RWPE2 (cell line): ENCODE measurements at regions not wholly inside any gene's neighbourhood (a gene's known extent, or its start where the extent isn't known, plus 50 kb on each side); places are given as distances from the start of the nearest gene placed in this dataset.

Source experiments
- ATAC-seq: fragments of 200-7000 bp; cut with Tn5 transposase; 3 replicates; pipeline ENCODE4 v1.9.1; 2021; ENCODE audit warnings: low read depth
- DNase-seq: peaks from one replicate; pipeline ENCODE4 v3.0.0-alpha.2; 2020; ENCODE audit warnings: low spot score
- H3K27ac ChIP-seq: fragments of 450-650 bp; 2 replicates; pipeline ENCODE4 v1.5.1; 2017; ENCODE audit warnings: mild to moderate bottlenecking; ENCODE audit not compliant: poor library complexity, severe bottlenecking
- H3K27me3 ChIP-seq: fragments of 250-450 bp; sonication (Bioruptor Pico); 2 replicates; pipeline ENCODE4 v1.5.1; 2021; ENCODE audit warnings: mild to moderate bottlenecking, moderate library complexity; ENCODE audit not compliant: insufficient read depth, poor library complexity, severe bottlenecking
- H3K36me3 ChIP-seq: fragments of 250-450 bp; sonication (Bioruptor Pico); 2 replicates; pipeline ENCODE4 v1.5.1; 2020; ENCODE audit warnings: low read depth, mild to moderate bottlenecking, moderate library complexity
- H3K4me1 ChIP-seq: fragments of 250-450 bp; sonication (Bioruptor Pico); 2 replicates; pipeline ENCODE4 v1.5.1; 2021; ENCODE audit warnings: mild to moderate bottlenecking, moderate library complexity; ENCODE audit not compliant: insufficient read depth, poor library complexity, severe bottlenecking
- H3K4me3 ChIP-seq: fragments of 250-450 bp; sonication (Bioruptor Pico); 2 replicates; pipeline ENCODE4 v1.5.1; 2021; ENCODE audit warnings: mild to moderate bottlenecking, moderate library complexity; ENCODE audit not compliant: severe bottlenecking
- H3K9me3 ChIP-seq: fragments of 250-450 bp; sonication (Bioruptor Pico); 2 replicates; pipeline ENCODE4 v1.5.1; 2021; ENCODE audit warnings: mild to moderate bottlenecking, moderate library complexity; ENCODE audit not compliant: severe bottlenecking
- CTCF ChIP-seq: fragments of 450-650 bp; IDR thresholded peaks from one replicate; pipeline ENCODE4 v1.5.1; 2017; ENCODE audit warnings: mild to moderate bottlenecking, moderate library complexity; ENCODE audit not compliant: poor library complexity, severe bottlenecking

DNA sequence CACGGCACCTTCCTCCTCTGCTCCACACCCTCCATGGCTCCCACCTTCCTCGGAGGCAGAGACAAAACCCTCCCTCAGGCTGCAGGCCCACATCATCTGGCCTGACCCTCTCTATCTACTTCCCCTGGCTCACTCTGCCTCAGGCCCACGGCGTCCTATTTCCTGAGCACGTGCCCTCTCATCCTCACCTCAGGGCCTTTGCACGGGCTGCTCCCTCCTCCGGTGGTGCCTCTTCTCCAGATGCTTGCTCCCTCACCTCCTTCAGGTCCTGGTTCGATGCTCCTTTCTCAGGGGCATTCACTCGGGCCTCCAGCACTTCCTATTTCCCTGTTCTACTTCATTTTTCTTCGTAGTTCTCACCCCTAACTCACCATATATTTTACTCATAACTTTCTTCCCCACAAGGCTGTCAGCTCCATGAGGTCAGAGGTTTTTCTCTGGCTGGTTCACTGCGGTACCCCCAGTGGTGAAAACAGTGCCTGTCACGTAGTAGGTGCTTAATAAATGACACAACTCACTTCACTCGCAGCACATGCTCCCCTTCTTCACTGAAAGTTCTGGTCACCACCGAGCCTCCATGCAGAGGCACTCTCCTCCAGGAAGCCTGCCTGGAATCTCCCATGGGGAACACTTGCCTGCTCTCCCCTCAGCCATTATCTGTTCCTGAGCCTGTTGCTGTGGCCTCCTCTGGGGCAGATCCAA lies 130.7 kb downstream of the WNT7A start:
- ATAC-seq, result no peak
- TF ChIP-seq CTCF, result no peak
- Histone ChIP-seq H3K4me3 (no peak overlapping the region), H3K36me3 (no peaks in the 10 kb centered on the region), H3K27me3 (no peaks in the 10 kb centered on the region), H3K27ac (no peak overlapping the region), H3K4me1 (no peaks in the 10 kb centered on the region), H3K9me3 (no peaks in the 10 kb centered on the region)
- no peak for DNase-seq

- TF ChIP-seq CTCF, result no peak
- Histone ChIP-seq H3K27ac (no peak overlapping the region), H3K27me3 (no peaks in the 10 kb centered on the region), H3K4me1 (no peaks in the 10 kb centered on the region), H3K9me3 (no peaks in the 10 kb centered on the region), H3K4me3 (no peak overlapping the region), H3K36me3 (no peaks in the 10 kb centered on the region)
- DNase-seq (no peak), ATAC-seq (no peak)
These were observed 131.5 kb downstream of the WNT7A start for GRCh38 chr3:13748276-13748879.

GRCh38 chr3:13747627-13748026 lies 132.2 kb downstream of the WNT7A start:
- no peaks in the 10 kb centered on the region for H3K9me3 ChIP-seq
- TF ChIP-seq CTCF, result no peak
- ATAC-seq (no peak), DNase-seq (no peak)
- no peaks in the 10 kb centered on the region for H3K4me1 ChIP-seq
- H3K27ac ChIP-seq, result no peak overlapping the region
- H3K36me3 ChIP-seq, result no peaks in the 10 kb centered on the region
- H3K27me3 ChIP-seq, result no peaks in the 10 kb centered on the region
- H3K4me3 ChIP-seq, result no peak overlapping the region

DNA sequence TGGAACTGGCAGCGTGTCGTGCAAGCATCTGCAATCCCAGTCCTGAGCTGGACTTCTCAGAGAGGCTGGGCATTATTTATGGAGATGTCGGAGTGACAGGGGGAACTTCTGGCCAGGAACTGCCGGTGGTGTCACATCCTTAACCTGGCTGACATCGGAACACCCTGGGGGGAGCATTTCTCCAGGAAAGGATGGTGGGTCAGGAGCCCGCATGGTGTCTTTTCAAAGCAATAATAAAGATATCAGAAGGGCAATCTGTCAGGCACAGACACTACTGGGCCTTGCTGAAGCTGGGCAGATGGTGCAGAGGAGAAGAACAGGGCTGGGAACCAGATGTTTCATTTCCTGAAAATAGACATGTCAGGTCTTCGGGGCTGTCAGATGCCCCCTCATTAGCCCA lies 133.5 kb downstream of the WNT7A start:
- no peak overlapping the region for H3K4me3 ChIP-seq
- no peak for DNase-seq
- no peaks in the 10 kb centered on the region for H3K27me3 ChIP-seq
- H3K36me3 ChIP-seq, result no peaks in the 10 kb centered on the region
- no peaks in the 10 kb centered on the region for H3K4me1 ChIP-seq
- H3K9me3 ChIP-seq, result no peaks in the 10 kb centered on the region
- H3K27ac ChIP-seq, result no peak overlapping the region
- ATAC-seq, result no peak
- TF ChIP-seq CTCF, result no peak

- no peak overlapping the region for H3K27ac ChIP-seq
- TF ChIP-seq CTCF, result no peak
- no peak for DNase-seq
- no peaks in the 10 kb centered on the region for H3K27me3 ChIP-seq
- H3K4me1 ChIP-seq, result no peaks in the 10 kb centered on the region
- H3K36me3 ChIP-seq, result no peaks in the 10 kb centered on the region
- ATAC-seq, result no peak
- H3K9me3 ChIP-seq, result no peaks in the 10 kb centered on the region
- no peak overlapping the region for H3K4me3 ChIP-seq
These were observed 134.2 kb downstream of the WNT7A start for GRCh38 chr3:13745636-13746035.
